DND-41 (cell line): ENCODE measurements at regions not wholly inside any gene's neighbourhood (a gene's known extent, or its start where the extent isn't known, plus 50 kb on each side); places are given as distances from the start of the nearest gene placed in this dataset.

Source experiments
- EZH2 ChIP-seq: IDR thresholded peaks from 3 replicates; pipeline ENCODE4 v1.6.1; 2012; ENCODE audit warnings: borderline replicate concordance, low read depth, mild to moderate bottlenecking, moderate library complexity, low read length, inconsistent platforms; ENCODE audit not compliant: severe bottlenecking
- TF ChIP-seq, protein P1 (sequence below): IDR thresholded peaks from 2 replicates; pipeline ENCODE4 v1.5.1; 2012; ENCODE audit warnings: borderline replicate concordance, low read length, moderate library complexity, mild to moderate bottlenecking; ENCODE audit not compliant: poor library complexity, severe bottlenecking; ENCODE audit errors: extremely low read depth

- TF ChIP-seq, protein P1, sequence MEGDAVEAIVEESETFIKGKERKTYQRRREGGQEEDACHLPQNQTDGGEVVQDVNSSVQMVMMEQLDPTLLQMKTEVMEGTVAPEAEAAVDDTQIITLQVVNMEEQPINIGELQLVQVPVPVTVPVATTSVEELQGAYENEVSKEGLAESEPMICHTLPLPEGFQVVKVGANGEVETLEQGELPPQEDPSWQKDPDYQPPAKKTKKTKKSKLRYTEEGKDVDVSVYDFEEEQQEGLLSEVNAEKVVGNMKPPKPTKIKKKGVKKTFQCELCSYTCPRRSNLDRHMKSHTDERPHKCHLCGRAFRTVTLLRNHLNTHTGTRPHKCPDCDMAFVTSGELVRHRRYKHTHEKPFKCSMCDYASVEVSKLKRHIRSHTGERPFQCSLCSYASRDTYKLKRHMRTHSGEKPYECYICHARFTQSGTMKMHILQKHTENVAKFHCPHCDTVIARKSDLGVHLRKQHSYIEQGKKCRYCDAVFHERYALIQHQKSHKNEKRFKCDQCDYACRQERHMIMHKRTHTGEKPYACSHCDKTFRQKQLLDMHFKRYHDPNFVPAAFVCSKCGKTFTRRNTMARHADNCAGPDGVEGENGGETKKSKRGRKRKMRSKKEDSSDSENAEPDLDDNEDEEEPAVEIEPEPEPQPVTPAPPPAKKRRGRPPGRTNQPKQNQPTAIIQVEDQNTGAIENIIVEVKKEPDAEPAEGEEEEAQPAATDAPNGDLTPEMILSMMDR = no peak
- TF ChIP-seq EZH2 = no peak
These were observed 80.3 kb downstream of the DDIT4L start for GRCh38 chr4:100109921-100110320.
